GM12865 (cell line): ENCODE measurements at regions not wholly inside any gene's neighbourhood (a gene's known extent, or its start where the extent isn't known, plus 50 kb on each side); places are given as distances from the start of the nearest gene placed in this dataset.

Experiments used
- DNase-seq: peaks from one replicate; pipeline ENCODE4 v3.0.0; 2010; ENCODE audit warnings: low read depth
- H3K4me3 ChIP-seq: 2 replicates; pipeline ENCODE4 v1.5.1; 2011; ENCODE audit warnings: mild to moderate bottlenecking, low read depth, low read length, control low read depth
- TF ChIP-seq, protein P1 (sequence below): IDR thresholded peaks from 2 replicates; pipeline ENCODE4 v1.5.1; 2011; ENCODE audit warnings: low read length, control low read depth, low read depth, inconsistent platforms; ENCODE audit not compliant: insufficient read depth; ENCODE audit errors: missing control alignments

DNA sequence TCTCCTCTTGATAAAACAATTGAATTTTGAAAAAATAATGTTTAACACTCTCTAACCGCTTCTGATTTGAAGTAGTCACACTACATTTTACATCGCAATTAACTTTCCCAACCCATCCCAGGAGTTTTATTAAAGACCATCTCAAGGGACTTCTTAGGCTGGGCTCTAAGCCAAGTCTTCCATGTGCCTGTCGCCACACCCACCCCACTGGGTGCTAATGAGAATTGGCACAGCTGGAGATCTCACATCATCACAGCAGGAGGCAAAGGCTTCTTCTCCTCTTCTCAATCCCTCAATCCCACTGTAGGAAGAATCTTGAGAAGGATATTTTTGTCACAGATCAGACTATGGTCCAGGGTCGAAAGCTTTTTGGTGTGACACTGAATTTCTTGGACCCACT is 328.9 kb downstream of the NUF2 start:
- TF ChIP-seq, protein P1, sequence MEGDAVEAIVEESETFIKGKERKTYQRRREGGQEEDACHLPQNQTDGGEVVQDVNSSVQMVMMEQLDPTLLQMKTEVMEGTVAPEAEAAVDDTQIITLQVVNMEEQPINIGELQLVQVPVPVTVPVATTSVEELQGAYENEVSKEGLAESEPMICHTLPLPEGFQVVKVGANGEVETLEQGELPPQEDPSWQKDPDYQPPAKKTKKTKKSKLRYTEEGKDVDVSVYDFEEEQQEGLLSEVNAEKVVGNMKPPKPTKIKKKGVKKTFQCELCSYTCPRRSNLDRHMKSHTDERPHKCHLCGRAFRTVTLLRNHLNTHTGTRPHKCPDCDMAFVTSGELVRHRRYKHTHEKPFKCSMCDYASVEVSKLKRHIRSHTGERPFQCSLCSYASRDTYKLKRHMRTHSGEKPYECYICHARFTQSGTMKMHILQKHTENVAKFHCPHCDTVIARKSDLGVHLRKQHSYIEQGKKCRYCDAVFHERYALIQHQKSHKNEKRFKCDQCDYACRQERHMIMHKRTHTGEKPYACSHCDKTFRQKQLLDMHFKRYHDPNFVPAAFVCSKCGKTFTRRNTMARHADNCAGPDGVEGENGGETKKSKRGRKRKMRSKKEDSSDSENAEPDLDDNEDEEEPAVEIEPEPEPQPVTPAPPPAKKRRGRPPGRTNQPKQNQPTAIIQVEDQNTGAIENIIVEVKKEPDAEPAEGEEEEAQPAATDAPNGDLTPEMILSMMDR, result no peak
- no peak overlapping the region for H3K4me3 ChIP-seq
- DNase-seq, result no peak

DNA sequence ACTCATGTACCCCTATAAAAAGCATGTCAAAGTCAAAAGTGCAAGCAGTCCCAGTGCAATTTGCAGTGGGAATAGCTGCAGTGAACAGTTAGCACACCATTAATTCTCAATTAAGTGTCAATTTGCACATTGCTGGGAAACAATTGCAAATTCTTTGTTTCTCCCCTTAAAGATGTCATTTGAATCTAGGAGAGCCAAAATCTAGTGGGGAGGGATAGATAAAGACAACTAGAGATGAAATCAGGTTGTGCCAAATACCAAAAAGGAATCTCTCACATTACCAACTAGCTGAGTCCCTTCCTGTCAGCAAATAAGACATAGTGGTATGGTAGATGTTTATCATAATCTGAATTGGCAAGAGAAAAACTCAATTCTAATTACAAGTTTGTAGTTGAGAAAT is 330.7 kb downstream of the NUF2 start:
- H3K4me3 ChIP-seq, result no peak overlapping the region
- no peak for DNase-seq
- TF ChIP-seq, protein P1, result no peak

DNA sequence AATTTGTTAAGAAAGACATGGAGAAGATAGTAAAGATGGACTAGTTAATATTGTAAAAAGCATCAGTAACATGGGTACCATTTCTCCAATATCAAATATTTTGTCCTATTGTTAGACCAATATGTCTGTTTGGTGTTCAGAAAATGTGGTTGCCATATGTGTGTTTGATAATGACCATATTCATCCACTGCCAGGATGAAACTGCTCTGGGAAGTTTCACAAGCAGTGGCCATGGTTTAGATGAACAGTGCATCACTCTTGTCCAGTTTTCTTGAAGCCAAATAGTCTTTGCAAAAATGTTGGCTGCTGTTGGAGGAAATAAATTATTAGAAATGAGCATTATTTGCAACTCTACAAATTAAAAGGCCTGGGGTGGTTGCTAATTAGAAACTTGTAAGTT is 333.8 kb downstream of the NUF2 start:
- no peak for DNase-seq
- H3K4me3 ChIP-seq, result no peak overlapping the region
- TF ChIP-seq, protein P1, result no peak

DNA sequence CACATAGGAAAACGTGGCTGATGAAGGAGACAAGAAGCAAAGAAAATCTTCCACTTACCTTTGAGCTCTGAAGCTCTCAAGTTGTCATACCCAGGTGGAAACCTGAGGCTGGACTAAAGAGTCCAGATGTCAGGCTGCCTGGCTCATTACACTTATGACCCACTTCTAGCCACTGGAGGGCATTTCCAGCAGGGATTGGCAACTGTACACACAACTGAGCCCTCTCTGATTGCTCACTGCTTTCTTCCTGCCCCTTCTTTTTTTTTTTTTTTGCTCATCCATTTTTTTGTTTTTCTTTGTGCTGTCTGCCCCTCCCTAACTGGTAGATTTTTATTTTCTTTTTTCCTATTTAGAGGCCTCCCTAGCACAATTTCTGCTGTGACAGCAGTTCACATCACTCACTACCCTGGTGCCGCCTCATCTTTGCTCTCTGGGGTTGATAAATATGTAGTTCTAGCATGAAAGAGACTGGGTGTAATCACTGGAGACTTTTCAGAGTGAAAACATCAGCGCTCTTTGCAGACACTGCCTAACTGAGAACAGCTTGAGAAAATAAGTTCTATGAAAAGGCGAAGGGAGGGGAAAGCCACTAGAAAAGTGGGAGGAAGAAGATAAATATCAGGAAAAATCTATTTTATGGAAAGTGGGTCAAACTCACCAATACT is 334.5 kb downstream of the NUF2 start:
- TF ChIP-seq, protein P1, result no peak
- H3K4me3 ChIP-seq, result no peak overlapping the region
- DNase-seq, result no peak

DNA sequence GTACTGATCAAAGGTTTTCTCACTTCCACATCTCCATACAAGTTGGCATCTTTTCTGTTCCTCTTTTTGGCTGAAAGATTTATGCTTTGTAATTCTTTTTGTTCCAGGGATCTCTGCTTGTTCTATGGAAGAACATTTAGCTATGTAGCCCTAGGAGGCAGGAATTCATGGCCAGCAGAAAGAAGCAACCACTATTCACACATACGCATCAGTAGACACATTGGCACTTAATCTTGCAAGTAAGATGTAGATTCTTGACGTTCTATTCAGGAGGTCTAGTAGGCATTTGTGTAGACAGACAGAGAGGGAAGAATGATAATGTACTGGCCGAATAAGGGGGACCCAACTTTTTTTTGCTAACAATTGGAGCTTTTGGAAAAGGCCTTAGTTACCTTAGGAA is 336.0 kb downstream of the NUF2 start:
- TF ChIP-seq, protein P1, result no peak
- H3K4me3 ChIP-seq, result no peak overlapping the region
- DNase-seq, result no peak

DNA sequence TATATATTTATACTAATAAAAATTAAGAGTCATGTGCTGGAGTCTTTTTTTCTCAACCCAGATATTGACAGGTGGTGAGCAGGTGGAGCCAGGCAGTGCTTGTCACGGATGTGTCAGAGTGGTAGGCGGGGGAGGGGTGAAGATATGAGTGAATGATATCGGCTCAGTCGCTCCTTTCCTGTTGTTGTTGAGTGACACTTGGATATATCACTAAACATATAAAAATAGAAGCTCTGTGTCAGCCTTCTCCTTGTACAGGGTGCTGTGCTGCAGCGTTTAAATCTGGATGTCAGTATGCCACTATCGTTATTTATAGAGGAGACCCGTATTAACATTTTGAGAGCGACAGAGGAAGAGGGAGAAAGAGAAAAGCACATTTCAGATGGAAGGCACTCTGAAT is 339.6 kb downstream of the NUF2 start:
- DNase-seq, result no peak
- H3K4me3 ChIP-seq, result no peak overlapping the region
- TF ChIP-seq, protein P1, result no peak
